GM23248 (cell line): ENCODE measurements at regions not wholly inside any gene's neighbourhood (a gene's known extent, or its start where the extent isn't known, plus 50 kb on each side); places are given as distances from the start of the nearest gene placed in this dataset.

Experiments
- EZH2 ChIP-seq: fragments of 200-600 bp; sonication (generic); IDR thresholded peaks from 2 replicates; pipeline ENCODE4 v1.6.1; 2018; ENCODE audit warnings: antibody characterized with exemption, mild to moderate bottlenecking; ENCODE audit not compliant: insufficient read depth, poor library complexity, severe bottlenecking
- EZH2phosphoT487 ChIP-seq: fragments of 200-600 bp; sonication (generic); IDR thresholded peaks from 2 replicates; pipeline ENCODE4 v1.6.1; 2018; ENCODE audit warnings: antibody characterized with exemption, moderate library complexity, mild to moderate bottlenecking, low read depth; ENCODE audit not compliant: insufficient read depth

DNA sequence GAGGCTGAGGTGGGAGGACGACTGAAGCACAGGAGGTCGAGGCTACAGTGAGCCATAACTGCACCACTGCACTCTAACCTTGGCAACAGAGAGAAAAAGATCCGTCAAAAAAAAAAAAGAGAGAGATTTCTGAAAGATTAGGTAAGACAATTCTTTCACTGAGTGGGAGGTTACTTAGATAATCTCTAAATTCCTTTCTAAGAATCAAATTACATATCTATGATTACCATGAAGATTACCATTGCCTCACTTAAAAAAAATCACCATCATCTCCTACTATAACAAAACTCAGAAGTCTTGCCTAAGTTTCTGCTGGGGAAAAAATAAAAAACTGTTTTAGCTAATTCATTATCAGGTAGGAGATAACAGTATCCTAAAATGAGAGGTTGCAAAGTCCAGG is 366.7 kb downstream of the DUSP6 start:
- TF ChIP-seq EZH2 (no peak), EZH2phosphoT487 (no peak)
